D721Med (cell line): ENCODE measurements at regions not wholly inside any gene's neighbourhood (a gene's known extent, or its start where the extent isn't known, plus 50 kb on each side); places are given as distances from the start of the nearest gene placed in this dataset.
"Not testable (repeated sequence)": the region's sequence is repeated elsewhere in the genome, so short reads cannot be mapped to it uniquely, and the experiment has no call there.

Experiments used
- DNase-seq: peaks from one replicate; pipeline ENCODE4 v3.0.0; 2011; ENCODE audit warnings: low spot score; ENCODE audit not compliant: insufficient read length
- FAIRE-seq: peaks from 2 replicates; lab custom pipeline; 2011; peaks lifted over from hg19 to GRCh38; lab: Jason Lieb, UNC
- CTCF ChIP-seq: IDR thresholded peaks from 2 replicates; pipeline ENCODE4 v1.5.1; 2012; ENCODE audit warnings: mild to moderate bottlenecking, control low read depth; ENCODE audit not compliant: insufficient read depth; ENCODE audit errors: missing control alignments

GRCh38 chr6:51468704-51469103, 618.7 kb downstream of the PKHD1 start:
- FAIRE-seq (no peak), DNase-seq (no peak)
- no peak for TF ChIP-seq CTCF

- no peak for DNase-seq
- TF ChIP-seq CTCF: no peak
- FAIRE-seq: no peak
Measured at GRCh38 chr6:51472745-51473487, 614.5 kb downstream of the PKHD1 start.

GRCh38 chr6:51474022-51474975, 613.1 kb downstream of the PKHD1 start:
- no peak for TF ChIP-seq CTCF
- DNase-seq (no peak), FAIRE-seq (no peak)

- FAIRE-seq: no peak
Measured at GRCh38 chr6:51477711-51478311, 609.6 kb downstream of the PKHD1 start.

GRCh38 chr6:51479296-51479695, 608.1 kb downstream of the PKHD1 start:
- DNase-seq: no peak
- FAIRE-seq: peak; percentile 41
- TF ChIP-seq CTCF: no peak

More at GRCh38 chr6:51477711-51478311, 609.6 kb downstream of the PKHD1 start:
- no peak for DNase-seq
- TF ChIP-seq CTCF: no peak

GRCh38 chr6:51480040-51480439, 607.4 kb downstream of the PKHD1 start:
- DNase-seq: no peak
- no peak for FAIRE-seq
- TF ChIP-seq CTCF: no peak

- DNase-seq, FAIRE-seq: not testable (repeated sequence)
Measured at GRCh38 chr6:51485869-51486268, 601.5 kb downstream of the PKHD1 start.
